GM21825 (cell line): ENCODE measurements at regions not wholly inside any gene's neighbourhood (a gene's known extent, or its start where the extent isn't known, plus 50 kb on each side); places are given as distances from the start of the nearest gene placed in this dataset.
"Not testable (repeated sequence)": the region's sequence is repeated elsewhere in the genome, so short reads cannot be mapped to it uniquely, and the experiment has no call there.

Experiments used
- ATAC-seq: cut with Tn5 transposase; IDR thresholded peaks from one replicate; pipeline ENCODE4 v1.9.1; 2021; ENCODE audit warnings: mild to moderate bottlenecking, moderate library complexity; ENCODE audit not compliant: unreplicated experiment

DNA sequence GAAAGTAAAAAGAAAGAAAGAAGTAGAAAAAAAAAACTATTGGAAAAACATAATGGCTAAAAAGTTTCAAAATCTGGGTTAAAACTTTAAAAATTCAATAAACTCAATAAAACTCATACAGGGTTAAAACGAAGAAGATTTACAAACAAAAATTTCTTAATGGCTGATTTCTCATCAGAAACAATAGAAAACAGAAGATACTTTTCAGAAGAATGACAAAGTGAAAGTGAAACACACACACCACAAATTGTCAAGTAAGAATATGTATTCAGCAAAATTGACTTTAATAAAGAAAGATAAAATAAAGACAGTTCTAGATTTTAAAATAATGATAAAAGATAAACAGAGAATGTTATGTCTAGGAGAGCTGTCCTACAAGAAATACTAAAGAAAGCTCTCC, 618.9 kb upstream of the GJE1 start:
- no peak for ATAC-seq

DNA sequence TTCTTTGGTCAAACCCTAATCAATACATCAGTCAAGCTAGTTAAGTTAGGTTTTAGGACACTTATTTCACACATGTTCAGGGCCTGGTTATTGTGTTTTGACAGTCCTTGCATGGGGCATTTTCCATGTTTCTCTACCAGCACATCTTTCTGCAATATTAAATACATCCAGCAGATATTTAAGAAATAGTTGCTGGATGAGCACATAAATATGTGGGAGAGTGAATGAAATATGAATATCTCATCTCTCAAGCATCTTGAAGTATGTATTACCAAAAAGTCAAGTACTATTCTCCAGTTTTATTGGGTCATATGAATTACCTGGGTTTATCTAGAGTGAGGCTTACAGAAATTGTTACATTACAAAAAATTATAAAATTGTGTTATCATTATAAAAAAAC, 621.9 kb upstream of the GJE1 start:
- no peak for ATAC-seq

DNA sequence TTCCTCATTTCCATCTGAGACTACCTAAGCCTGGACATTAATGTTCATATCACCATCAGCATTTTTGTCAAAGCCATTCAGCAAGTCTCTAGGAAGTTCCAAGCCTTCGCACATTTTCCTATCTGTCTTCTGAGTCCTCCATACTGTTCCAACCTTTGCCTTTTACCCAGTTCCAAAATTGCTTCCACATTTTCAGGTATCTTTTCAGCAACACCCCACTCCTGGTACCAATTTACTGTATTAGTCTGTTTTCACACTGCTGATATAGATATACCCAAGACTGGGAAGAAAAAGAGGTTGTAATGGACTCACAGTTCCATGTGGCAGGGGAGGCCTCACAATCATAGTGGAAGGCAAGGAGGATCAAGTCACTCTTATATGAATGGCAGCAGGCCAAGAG, 626.7 kb upstream of the GJE1 start:
- ATAC-seq = not testable (repeated sequence)

DNA sequence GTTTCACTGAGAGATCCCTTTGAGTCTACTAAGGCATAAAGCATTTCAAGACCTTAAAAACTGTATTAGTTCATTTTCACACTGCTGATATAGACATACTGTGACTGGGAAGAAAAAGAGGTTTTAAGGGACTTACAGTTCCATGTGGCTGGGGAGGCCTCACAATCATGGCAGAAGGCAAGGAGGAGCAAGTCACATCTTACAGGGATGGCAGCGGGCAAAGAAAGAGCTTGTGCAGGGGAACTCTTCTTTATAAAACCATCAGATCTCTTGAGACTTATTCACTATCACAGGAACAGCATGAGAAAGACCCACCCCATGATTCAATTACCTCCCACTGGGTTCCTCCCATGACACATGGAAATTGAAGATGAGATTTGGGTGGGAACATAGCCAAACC, 628.4 kb upstream of the GJE1 start:
- ATAC-seq = not testable (repeated sequence)

DNA sequence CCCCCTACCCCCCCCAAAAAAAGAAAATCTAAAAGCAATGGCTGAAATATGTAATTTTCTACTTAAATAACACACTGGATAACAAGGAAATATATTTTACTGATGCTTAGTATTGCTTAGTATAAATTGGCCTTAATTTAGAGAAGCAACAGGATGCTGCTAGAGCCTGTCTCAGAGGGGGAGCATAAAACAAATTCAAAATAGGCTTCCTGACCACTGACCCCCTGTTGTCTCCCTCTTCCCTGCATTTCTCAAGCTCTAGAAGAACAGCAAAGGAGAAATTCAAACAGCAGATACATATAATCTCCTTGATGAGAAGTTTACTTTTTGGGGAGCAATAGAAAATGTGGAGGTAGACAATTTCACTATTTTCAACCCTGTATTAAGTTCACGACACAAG, 631.1 kb upstream of the GJE1 start:
- no peak for ATAC-seq

DNA sequence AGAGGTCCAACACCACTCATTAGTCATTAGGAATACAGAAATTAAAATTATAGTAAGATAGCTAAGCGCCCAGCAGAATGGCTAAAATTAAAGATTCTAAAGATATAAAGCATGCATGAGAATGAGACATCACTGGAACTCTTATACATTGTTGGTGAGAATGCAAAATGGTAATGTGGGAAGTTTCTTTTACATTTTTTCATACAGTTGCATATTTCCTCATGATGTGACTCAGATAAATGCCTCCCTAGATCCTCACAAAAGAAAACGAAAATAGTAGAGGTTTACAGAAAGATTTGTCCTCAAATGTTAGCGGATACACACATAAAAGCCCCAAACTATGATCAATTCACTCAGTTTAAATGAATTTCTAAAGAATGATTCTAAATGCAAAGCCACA, 633.7 kb upstream of the GJE1 start:
- ATAC-seq = no peak

DNA sequence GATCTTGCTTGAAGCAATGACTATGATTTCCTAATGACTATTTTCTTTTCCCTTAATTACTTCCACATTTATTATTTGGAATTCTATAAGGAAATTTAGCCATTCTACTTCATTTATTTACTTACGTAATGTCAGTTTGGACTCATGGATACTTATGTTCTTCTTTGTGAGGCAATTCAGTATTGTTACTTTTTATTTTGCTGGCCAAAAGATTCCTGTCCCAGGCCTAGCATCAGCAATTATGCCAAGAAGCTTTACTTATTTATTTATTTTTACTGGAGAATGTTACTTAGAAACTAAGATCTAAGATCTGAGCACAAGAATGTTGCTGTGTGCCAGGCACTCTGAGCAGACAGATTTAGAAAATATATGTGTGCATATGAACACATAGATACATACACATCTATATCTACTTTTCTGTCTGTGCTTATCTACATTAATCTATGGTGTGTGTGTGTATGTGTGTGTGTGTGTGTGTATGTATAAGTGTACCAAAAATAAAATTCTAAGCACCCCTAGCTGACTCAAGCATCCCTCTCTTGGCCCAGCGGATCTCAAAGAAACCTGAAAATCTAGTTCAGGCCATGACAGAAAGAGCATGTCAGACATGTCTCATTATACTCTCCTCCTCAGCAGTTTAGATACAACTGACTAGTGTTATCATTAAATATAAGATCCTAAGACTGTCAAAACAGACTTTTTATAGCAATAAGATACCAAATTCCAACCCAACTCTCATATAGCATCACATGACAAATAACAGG, 640.0 kb upstream of the GJE1 start:
- ATAC-seq = no peak

DNA sequence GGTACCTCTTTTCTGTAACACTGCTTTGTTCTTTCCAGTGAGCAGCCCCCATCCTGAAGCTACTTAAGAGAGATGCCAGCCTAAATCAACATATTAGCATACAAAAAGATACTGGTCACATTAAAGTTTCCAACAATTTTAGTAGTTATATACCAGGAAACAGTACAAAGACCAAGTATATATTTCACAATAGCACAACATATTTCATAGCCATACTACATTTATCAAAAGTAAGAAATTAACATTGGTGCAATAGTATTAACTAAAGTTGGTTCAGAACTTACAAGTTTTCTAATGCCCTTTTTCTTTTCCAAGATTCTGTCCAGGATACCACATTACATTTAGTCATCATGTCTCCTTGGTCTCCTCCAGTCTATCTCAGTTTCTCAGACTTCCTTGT, 641.0 kb upstream of the GJE1 start:
- ATAC-seq = no peak

DNA sequence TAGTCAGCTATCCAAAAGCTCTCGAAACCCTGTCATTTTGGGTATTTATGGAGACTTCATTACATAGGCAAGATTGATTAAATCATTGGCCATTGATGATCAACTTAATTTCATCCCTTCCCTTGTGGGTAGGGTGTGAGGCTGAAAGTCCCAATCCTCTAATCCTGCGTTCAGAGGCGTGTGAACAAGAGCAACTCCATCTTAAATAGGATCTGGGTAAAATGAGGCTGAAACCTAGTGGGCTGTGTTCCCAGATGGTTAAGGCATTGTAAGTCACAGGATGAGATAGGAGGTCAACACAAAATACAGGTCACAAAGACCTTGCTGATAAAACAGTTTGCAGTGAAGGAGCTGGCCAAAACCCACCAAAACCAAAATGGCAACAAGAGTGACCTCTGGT, 641.7 kb upstream of the GJE1 start:
- no peak for ATAC-seq

DNA sequence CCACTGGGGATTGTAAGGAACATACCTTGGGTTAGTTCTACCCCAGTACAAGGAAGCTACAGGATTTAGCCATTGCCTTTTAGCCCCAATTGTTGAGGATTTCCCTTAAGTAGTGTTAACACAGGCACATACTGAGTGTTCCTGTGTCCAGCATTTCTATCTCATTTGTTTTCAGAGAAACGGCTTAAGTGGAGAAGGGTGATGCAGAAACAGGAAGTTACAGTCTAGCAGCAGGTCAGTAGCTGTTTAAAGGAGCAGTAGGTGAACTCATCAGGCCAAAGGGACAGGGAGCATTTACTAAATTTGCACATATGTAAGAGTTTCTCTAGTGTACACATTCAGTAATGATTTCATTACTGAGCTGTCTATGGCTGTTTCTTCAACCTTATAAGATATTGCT, 644.2 kb upstream of the GJE1 start:
- peak; percentile 39 for ATAC-seq

DNA sequence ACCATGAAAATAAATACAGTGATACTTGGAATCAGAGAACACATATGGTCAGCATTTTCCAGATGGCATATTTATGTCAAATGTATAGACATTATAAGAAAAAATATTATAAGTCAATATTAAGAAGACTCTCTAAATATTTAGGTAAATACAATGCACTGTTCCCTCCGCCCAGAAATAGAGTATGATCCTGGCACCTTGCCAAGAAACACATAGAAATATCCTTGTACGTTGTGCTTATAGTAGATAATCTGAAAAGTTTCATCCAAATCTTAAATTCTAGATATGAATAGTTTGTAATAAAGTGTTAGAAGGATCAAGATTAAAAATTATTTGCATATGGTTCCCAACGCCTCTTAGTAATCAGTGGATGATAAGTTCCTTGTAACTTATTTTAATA, 645.8 kb upstream of the GJE1 start:
- no peak for ATAC-seq

DNA sequence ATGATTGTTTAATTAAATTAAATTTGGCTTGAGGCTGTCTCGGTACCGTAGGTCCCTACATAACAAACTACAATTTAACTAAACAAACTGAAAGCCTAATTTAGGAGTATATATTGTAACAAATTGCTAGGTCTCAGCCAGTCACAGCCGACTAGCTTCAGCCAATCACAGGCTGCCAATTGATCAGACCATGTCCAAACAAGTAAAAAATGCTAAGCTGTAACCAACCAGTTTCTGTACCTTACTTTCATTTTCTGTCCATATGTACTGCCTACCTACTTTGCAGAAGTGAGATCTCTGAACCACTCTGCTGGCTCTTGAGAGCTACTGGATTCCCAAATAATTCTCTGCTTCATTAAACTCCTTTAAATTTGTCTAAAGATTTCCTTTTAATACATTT, 648.0 kb upstream of the GJE1 start:
- ATAC-seq = peak; percentile 79

DNA sequence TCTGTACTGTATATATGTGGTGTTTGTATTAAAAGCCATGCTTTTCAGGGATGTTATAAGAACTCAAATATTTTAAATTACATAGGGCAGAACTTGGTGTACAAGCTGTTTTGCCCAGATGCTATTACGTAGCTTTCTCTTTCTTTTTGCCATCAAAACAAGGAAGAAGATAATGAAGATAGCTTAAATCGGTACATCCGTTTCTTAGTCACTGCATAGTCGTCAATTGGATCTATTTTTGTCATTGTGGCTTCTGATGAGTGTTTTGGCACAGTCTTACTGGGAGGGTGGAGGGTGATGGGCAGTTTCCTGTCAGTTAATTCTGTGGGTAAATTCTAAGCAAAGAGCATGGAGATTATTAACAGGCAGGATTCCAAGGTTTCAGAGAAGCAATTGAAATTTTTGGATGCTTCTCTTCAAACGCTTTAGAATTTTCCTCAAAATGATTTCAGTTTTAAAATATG, 649.1 kb upstream of the GJE1 start:
- ATAC-seq = peak; percentile 90

DNA sequence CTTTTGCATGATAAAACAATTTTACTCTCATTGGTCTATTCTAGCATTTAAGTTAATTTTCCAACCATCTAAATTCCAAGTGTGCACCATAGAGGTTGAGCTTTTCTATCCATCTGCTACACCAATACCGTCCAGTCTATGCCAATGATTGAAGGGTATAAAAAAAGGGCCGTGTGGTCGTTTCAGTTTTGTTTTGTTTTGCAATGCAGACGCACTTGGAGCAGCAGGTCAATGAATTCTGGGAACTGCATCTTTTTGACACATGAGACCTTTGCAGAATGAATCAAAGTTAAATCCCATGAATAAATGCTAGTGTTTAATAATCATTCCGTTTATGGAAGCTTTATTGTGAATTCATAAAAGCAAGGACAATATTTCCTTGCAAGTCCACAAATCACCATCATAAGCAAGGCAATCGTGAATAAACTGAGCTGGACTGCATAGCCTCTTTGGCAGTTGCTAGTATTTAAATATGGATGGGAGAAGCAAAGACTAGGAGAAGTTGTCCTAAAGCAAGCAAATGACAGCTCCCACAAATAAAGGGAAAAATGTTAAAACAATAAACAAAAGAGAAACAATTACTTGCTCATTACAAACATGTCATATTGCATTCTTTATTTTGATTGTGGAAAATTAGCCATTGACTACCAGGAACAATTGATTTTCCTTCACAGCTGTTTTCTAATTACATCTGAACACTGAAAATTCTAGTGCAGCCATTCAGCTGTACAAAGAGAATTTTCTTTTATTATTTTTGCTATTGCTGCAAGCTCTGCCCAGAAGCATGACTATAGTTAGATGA, 649.7 kb upstream of the GJE1 start:
- ATAC-seq = peak; percentile 2

DNA sequence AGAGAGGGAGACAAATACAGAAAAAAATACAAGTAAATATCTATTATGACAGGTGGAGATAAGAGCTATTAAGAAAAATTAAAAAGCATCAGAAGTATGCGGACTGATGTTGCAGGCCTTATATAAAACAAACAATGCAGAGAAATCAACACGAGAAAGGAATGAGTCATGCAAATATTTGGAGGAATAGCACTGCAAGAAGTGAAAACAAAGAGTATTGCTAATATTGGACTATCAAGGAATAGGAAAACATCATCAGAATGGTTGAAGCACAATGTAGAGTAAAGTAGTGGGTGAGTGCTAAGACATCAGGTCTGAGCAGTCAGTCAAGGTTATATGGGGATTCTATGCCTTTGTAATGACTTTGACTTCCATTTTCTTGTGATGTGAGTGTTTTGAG, 657.5 kb upstream of the GJE1 start:
- no peak for ATAC-seq

DNA sequence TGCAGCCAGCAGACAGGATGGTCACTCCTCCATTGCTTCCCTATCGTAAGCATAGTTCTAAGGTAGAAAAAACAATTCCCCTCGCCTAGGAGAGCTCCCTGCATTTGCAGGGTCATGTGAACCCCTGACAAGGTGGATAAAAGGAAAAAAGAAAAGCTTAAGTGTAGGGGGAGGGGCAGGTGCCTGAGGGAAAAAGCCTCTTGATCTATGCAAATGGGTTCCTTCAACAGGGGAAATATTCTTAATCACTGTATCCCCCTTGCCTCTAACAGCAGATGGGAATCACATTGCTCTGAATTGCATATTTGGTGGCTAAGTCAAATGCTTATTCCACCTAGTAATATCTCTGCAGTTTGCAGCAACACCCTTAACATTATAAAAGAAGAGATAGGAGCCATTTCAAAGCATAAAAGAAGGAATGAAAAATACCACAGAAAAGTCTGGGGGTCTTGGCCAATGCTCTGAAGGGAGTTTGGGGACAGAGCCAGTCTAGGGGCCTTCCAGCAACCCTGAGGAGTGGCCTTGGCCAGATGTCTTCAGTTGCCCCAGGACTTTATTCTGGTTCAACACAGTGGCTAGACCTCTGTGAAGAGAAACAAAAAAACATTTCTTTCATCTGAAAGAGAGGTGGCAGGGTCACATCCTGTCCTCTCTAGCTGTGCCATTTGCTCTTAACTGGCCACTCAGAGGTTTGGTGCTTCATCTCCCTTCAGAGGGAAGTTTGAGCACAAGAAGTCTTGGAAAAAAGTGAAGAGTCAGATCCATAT, 660.4 kb upstream of the GJE1 start:
- no peak for ATAC-seq

DNA sequence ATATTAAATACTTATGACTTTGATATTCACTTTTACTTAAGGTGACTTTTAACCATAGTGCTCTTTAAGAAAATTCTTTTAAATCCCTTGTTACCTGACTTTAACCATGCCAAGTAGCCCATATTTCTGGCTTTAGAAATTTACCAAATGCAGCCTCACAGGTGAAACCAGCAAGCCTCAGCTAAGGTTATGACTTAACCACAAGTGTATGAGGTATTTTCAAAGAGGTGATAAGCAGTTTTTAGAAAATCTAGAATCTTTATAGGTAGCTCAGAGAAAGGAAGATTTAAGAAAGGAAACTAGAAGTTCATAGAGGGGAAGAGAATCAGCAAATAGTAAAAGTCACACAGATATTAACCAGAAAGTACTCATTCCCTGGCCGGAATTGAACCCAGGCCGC, 661.9 kb upstream of the GJE1 start:
- ATAC-seq = no peak

DNA sequence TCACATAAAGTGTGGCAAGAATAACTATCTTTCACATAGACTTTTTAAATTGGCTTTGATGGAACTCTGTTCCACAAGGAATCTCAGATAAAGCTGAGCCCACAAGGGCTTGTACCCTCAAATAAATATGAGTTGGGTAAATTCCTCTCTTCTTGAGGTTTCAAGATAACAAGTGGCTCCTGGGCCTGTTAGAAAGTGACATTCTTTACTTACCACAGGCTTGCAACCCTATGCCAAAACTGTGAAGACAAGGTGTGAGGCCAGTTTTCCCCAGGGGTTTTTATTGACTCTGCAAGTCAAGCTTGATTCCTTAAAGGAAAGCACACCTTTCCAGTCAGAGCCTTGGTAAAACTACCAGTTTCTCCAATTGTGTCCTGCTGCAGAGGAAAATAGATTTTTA, 664.8 kb upstream of the GJE1 start:
- ATAC-seq = no peak

DNA sequence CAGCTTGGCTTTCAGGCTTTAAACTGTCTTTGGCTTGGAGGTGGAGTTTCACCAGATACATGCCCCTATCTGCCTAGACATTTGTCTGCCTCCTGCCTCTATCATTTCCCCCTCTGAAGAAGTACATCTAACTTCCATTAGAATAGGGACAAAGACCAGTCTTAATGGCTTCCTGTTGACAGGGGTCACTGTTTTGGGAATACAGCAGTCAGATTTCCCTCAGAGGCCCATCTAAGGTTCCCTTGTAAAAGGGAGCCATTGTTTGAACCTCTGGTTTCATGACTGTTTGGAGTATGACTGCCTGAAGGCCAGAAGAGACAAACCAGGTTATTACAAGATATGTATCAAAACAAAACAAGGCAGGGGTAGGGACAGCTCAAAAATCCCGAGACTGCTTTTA, 665.7 kb upstream of the GJE1 start:
- ATAC-seq = no peak

DNA sequence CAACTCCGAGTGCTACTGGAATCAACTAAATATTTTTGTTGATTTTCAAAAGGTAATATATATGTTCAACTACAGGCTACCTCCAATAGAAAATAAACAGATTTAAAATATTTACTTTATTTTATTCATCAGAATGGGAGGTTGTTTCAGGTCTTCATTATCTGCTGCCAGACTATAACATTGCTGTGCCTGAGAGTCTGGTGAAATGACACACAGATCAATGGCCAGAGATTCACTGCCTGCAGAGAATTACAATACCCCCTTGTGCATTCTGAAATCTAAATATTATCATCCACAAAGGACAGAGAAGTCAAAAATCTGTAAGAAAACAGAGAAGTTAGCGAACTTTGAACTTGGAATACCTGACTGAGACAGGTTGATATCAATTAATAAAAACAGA, 667.8 kb upstream of the GJE1 start:
- no peak for ATAC-seq

DNA sequence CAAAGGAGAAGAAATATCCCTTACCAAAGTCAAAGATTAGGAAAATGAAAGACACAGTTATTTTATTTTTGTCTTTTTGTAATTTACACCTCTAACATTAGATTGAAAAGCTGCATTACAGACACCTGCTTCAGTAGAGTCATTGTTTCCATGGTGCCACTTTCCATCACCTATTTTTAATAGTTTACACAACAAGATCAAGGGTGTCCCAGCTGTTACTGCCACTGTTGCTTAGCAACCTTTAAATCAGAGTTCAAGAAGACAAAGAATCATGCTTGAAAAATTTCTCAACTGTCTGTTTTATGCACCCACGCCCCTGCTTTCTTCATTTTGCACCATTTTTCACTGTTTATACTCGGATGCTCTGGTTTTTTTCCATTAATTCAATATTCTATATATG, 668.2 kb upstream of the GJE1 start:
- peak; percentile 80 for ATAC-seq
